ENCODE measurements at regions not wholly inside any gene's neighbourhood (a gene's known extent, or its start where the extent isn't known, plus 50 kb on each side); places are given as distances from the start of the nearest gene placed in this dataset.

DNA sequence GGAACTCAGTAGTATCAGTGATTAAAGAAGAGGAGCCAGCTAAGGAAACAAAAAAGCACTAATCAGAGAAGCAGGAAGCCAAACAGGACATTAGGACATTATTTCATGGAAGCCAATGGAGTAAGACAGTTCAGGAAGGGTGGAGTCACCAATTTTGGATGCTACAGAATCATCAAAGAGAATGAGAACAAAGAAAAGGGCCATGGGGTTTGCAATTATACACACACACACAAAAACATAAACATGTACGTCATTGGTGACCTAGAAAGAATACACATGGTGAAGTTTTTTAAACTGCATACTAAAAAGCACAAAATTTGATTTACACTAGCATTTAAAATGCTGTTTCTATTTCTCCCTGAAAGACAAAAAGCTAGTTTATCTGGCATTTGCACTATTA lies 96.8 kb upstream of the MRPS30 start:
- no peak for TF ChIP-seq POLR2AphosphoS5 (IDR thresholded peaks at IDR 0.05)
- TF ChIP-seq, protein P1, sequence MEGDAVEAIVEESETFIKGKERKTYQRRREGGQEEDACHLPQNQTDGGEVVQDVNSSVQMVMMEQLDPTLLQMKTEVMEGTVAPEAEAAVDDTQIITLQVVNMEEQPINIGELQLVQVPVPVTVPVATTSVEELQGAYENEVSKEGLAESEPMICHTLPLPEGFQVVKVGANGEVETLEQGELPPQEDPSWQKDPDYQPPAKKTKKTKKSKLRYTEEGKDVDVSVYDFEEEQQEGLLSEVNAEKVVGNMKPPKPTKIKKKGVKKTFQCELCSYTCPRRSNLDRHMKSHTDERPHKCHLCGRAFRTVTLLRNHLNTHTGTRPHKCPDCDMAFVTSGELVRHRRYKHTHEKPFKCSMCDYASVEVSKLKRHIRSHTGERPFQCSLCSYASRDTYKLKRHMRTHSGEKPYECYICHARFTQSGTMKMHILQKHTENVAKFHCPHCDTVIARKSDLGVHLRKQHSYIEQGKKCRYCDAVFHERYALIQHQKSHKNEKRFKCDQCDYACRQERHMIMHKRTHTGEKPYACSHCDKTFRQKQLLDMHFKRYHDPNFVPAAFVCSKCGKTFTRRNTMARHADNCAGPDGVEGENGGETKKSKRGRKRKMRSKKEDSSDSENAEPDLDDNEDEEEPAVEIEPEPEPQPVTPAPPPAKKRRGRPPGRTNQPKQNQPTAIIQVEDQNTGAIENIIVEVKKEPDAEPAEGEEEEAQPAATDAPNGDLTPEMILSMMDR (IDR thresholded peaks at IDR 0.05): no peak
